PC-3 (cell line): ENCODE measurements at regions not wholly inside any gene's neighbourhood (a gene's known extent, or its start where the extent isn't known, plus 50 kb on each side); places are given as distances from the start of the nearest gene placed in this dataset.

Experiments used
- ATAC-seq: fragments of 200-7000 bp; cut with Tn5 transposase; 2 replicates; pipeline ENCODE4 v1.9.1; 2020; ENCODE audit warnings: mild to moderate bottlenecking, moderate library complexity
- BruUV-seq: library from RNA; stranded (reverse); fragments of 400-500 nt; replicated peaks from 2 replicates; lab custom pipeline; 2021; lab: Mats Ljungman, UMichigan
- CTCF ChIA-PET: fragments of 300-600 bp; sonication (Branson Sonifier 250); formaldehyde crosslinking; loops from one replicate; lab custom pipeline; 2022; ENCODE audit warnings: antibody characterized with exemption; lab: Charles Lee
- POLR2A ChIA-PET: fragments of 300-600 bp; sonication (Branson Sonifier 250); formaldehyde crosslinking; loops from one replicate; lab custom pipeline; 2022; ENCODE audit warnings: antibody characterized with exemption; ENCODE audit not compliant: unreplicated experiment; lab: Charles Lee
- DNase-seq: peaks from one replicate; pipeline ENCODE4 v3.0.0-alpha.2; 2015
- H2AFZ ChIP-seq: fragments of 300-600 bp; sonication (generic); 2 replicates; pipeline ENCODE4 v1.6.0; 2016; ENCODE audit warnings: antibody characterized with exemption, low read length
- H3F3A ChIP-seq: fragments of 300-600 bp; sonication (generic); one replicate; pipeline ENCODE4 v1.6.0; 2017; ENCODE audit warnings: antibody characterized with exemption, low read length, control low read depth, mild to moderate bottlenecking; ENCODE audit not compliant: unreplicated experiment
- H3K27ac ChIP-seq: fragments of 300-600 bp; sonication (generic); 2 replicates; pipeline ENCODE4 v1.5.1; 2016; ENCODE audit warnings: mild to moderate bottlenecking, low read length
- H3K27me3 ChIP-seq: fragments of 300-600 bp; sonication (generic); 2 replicates; pipeline ENCODE4 v1.6.1; 2016; ENCODE audit warnings: low read length, mixed read lengths
- H3K36me3 ChIP-seq: fragments of 300-600 bp; sonication (generic); 2 replicates; pipeline ENCODE4 v1.6.1; 2016; ENCODE audit warnings: low read depth, mixed run types, low read length, mixed read lengths
- H3K4me1 ChIP-seq: fragments of 300-600 bp; sonication (generic); 2 replicates; pipeline ENCODE4 v1.5.1; 2016; ENCODE audit warnings: low read length; ENCODE audit not compliant: insufficient read depth
- H3K4me2 ChIP-seq: fragments of 300-600 bp; sonication (generic); 2 replicates; pipeline ENCODE4 v1.6.0; 2016; ENCODE audit warnings: low read length
- H3K4me3 ChIP-seq: fragments of 300-600 bp; sonication (generic); 2 replicates; pipeline ENCODE4 v1.5.1; 2016; ENCODE audit warnings: mild to moderate bottlenecking, low read length, mixed read lengths
- H3K79me2 ChIP-seq: fragments of 300-600 bp; sonication (generic); 2 replicates; pipeline ENCODE4 v1.6.1; 2017; ENCODE audit warnings: low read length, mixed read lengths
- H3K9ac ChIP-seq: fragments of 300-600 bp; sonication (generic); 2 replicates; pipeline ENCODE4 v1.6.0; 2016; ENCODE audit warnings: mild to moderate bottlenecking, low read length
- H3K9me2 ChIP-seq: fragments of 300-600 bp; sonication (generic); replicated peaks from 2 replicates; pipeline ENCODE4 v1.6.1; 2016; ENCODE audit warnings: mixed run types, low read length, mixed read lengths
- H3K9me3 ChIP-seq: fragments of 300-600 bp; sonication (generic); 2 replicates; pipeline ENCODE4 v1.6.1; 2016; ENCODE audit warnings: low read length, mixed read lengths
- H4K20me1 ChIP-seq: fragments of 300-600 bp; sonication (generic); 2 replicates; pipeline ENCODE4 v1.6.1; 2016; ENCODE audit warnings: low read length, mixed read lengths
- EZH2 ChIP-seq: fragments of 300-600 bp; sonication (generic); IDR thresholded peaks from one replicate; pipeline ENCODE4 v1.6.1; 2017; ENCODE audit warnings: antibody characterized with exemption, mild to moderate bottlenecking, low read length; ENCODE audit not compliant: unreplicated experiment
- EZH2phosphoT487 ChIP-seq: fragments of 300-600 bp; sonication (generic); IDR thresholded peaks from 2 replicates; pipeline ENCODE4 v1.6.1; 2018; ENCODE audit warnings: mild to moderate bottlenecking, antibody characterized with exemption, low read length, borderline replicate concordance
- intact Hi-C: fragments of 100-400 bp; cut with micrococcal nuclease; formaldehyde crosslinking; loops from 2 replicates; pipeline ENCODE4 v1.9.0; 2023
- TF ChIP-seq, protein P1 (sequence below): fragments of 300-600 bp; sonication (generic); conservative IDR thresholded peaks from 2 replicates; pipeline ENCODE4 v1.5.1; 2017; ENCODE audit warnings: antibody characterized with exemption, low read depth, mild to moderate bottlenecking, low read length

DNA sequence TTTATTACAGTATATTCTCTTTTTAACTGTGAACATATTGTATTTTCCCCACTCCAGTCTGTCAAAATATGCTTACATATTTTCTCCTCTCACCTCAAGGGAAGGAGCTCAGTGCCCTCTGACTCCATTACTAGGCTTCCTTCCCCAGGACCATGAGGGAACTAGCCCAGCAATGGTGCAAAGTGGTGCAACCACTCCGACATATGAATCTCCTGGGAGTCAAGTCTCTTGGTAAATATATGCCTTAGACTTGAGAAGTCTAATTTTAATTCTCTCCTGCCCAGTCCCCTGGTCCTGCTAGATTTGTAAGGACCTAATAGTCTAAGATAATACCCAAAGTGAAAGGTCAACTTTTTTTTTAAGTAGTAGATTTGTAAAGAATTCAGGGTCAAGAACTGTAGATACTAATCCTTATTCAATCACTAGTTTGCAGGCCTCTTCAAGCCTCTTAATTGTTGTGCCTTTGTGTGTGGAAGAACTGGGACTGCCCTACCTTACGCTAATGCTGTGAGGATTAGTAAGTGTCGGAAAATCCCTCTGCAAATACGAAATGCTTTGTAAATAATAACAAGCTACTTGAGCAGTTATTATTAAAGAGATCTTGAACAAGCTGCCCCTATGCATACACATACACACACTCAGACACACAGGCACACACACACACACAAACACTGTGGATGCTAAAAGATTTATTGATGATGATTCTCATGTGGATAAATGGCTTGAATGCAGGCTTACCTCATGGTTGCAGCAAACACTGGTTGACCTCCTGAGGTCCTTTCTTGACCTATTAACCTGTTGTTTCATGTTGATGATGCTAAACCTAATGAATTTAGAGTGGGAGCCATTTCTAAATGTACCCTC, 251.2 kb upstream of the PARD3B start:
- H3K9me3 ChIP-seq, result no peaks in the 10 kb centered on the region
- H3K9ac ChIP-seq, result no peak overlapping the region
- no peaks in the 10 kb centered on the region for H3K4me1 ChIP-seq
- H3K36me3 ChIP-seq, result no peaks in the 10 kb centered on the region
- CTCF ChIA-PET, result no interaction called here
- TF ChIP-seq, protein P1, sequence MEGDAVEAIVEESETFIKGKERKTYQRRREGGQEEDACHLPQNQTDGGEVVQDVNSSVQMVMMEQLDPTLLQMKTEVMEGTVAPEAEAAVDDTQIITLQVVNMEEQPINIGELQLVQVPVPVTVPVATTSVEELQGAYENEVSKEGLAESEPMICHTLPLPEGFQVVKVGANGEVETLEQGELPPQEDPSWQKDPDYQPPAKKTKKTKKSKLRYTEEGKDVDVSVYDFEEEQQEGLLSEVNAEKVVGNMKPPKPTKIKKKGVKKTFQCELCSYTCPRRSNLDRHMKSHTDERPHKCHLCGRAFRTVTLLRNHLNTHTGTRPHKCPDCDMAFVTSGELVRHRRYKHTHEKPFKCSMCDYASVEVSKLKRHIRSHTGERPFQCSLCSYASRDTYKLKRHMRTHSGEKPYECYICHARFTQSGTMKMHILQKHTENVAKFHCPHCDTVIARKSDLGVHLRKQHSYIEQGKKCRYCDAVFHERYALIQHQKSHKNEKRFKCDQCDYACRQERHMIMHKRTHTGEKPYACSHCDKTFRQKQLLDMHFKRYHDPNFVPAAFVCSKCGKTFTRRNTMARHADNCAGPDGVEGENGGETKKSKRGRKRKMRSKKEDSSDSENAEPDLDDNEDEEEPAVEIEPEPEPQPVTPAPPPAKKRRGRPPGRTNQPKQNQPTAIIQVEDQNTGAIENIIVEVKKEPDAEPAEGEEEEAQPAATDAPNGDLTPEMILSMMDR, result no peak
- TF ChIP-seq EZH2, result no peak
- TF ChIP-seq EZH2phosphoT487, result no peak
- no TSS peak for BruUV-seq
- H3F3A ChIP-seq, result no peaks in the 10 kb centered on the region
- intact Hi-C loops, result no loop called here
- ATAC-seq (no peak), DNase-seq (no peak)
- no peaks in the 10 kb centered on the region for H4K20me1 ChIP-seq
- no peak overlapping the region for H2AFZ ChIP-seq
- H3K4me3 ChIP-seq, result no peak overlapping the region
- no peak overlapping the region for H3K4me2 ChIP-seq
- H3K79me2 ChIP-seq, result no peaks in the 10 kb centered on the region
- H3K27me3 ChIP-seq, result peaks cover 13% of the 10 kb centered on the region
- POLR2A ChIA-PET, result interaction anchor here (0.8 kb wide), 1 partner anchor 16 kb away, joined by 5 read pairs; no protein-coding TSS in a partner anchor
- H3K9me2 ChIP-seq, result no peaks in the 10 kb centered on the region
- no peak overlapping the region for H3K27ac ChIP-seq

DNA sequence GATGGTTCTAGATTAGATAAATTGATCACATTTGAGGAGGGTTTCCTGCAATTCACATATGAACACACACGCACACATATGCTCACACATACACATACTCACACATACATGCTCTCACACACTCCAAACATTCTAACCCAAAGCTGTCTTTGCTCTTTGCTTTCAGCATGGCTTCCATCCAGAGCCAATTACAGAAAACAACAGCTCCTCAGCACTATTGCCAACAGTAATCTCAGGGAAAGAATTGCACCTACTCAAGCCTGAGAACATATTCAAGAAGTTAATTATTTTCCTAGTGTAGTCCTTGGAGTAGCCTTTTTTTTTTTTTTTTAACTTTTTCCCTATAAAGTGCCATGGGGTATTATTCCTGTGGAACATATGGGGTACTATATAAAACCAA, 246.9 kb upstream of the PARD3B start:
- H3K4me1 ChIP-seq, result no peaks in the 10 kb centered on the region
- H3K27me3 ChIP-seq, result no peaks in the 10 kb centered on the region; the same call in 1 of the 2 replicates
- H3K9ac ChIP-seq, result no peak overlapping the region
- H3K27ac ChIP-seq, result no peak overlapping the region
- H3K4me2 ChIP-seq, result no peak overlapping the region
- no peaks in the 10 kb centered on the region for H3K9me3 ChIP-seq
- BruUV-seq, result no TSS peak
- ChIA-PET POLR2A (no interaction called here), CTCF (no interaction called here)
- no peaks in the 10 kb centered on the region for H4K20me1 ChIP-seq
- ATAC-seq (no peak), DNase-seq (no peak)
- no peaks in the 10 kb centered on the region for H3K36me3 ChIP-seq
- H2AFZ ChIP-seq, result no peak overlapping the region
- TF ChIP-seq, protein P1, result no peak
- TF ChIP-seq EZH2 (no peak), EZH2phosphoT487 (no peak)
- no peaks in the 10 kb centered on the region for H3F3A ChIP-seq
- intact Hi-C loops, result no loop called here
- H3K4me3 ChIP-seq, result no peak overlapping the region
- no peaks in the 10 kb centered on the region for H3K9me2 ChIP-seq
- no peaks in the 10 kb centered on the region for H3K79me2 ChIP-seq

DNA sequence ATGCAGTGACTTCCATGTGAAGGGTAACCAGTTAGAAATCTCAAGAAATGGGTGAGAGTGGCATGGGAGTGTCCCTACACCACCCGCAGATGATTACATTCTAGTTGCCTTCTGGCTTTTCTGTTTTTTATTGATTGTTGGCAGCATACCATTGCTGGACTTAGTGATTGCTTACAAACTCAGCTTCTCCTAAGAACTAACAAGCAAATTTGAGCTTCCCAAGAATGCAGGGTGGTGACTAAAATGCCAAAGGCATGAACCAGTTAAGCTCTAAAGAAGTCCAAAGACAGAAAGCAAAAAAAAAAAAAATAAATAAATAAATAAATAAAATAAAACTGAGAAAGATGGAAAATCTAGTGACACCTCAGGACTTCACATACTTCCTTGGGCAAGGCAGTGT, 245.5 kb upstream of the PARD3B start:
- H3K9me2 ChIP-seq, result no peaks in the 10 kb centered on the region
- H2AFZ ChIP-seq, result no peak overlapping the region
- H3F3A ChIP-seq, result no peaks in the 10 kb centered on the region
- no peaks in the 10 kb centered on the region for H3K36me3 ChIP-seq
- TF ChIP-seq EZH2, result no peak
- TF ChIP-seq, protein P1, result no peak
- TF ChIP-seq EZH2phosphoT487, result no peak
- no peaks in the 10 kb centered on the region for H3K9me3 ChIP-seq
- DNase-seq (no peak), ATAC-seq (no peak)
- POLR2A ChIA-PET, result no interaction called here
- BruUV-seq, result no TSS peak
- no peaks in the 10 kb centered on the region for H3K4me1 ChIP-seq
- CTCF ChIA-PET, result interaction anchor here (0.6 kb wide), 1 partner anchor 1382 kb away, joined by 4 read pairs; no protein-coding TSS in a partner anchor
- no peaks in the 10 kb centered on the region for H3K79me2 ChIP-seq
- no peak overlapping the region for H3K9ac ChIP-seq
- H3K27me3 ChIP-seq, result no peaks in the 10 kb centered on the region; the same call in 1 of the 2 replicates
- no peak overlapping the region for H3K27ac ChIP-seq
- no peak overlapping the region for H3K4me3 ChIP-seq
- intact Hi-C loops, result no loop called here
- no peaks in the 10 kb centered on the region for H4K20me1 ChIP-seq
- no peak overlapping the region for H3K4me2 ChIP-seq
